RWPE1 (cell line): ENCODE measurements at regions not wholly inside any gene's neighbourhood (a gene's known extent, or its start where the extent isn't known, plus 50 kb on each side); places are given as distances from the start of the nearest gene placed in this dataset.

Experiments
- CTCF ChIA-PET: fragments of 350-600 bp; sonication (Branson Sonifier 250); formaldehyde crosslinking; extraction: SDS; loops from one replicate; lab custom pipeline; 2021; lab: Yijun Ruan, JAX
- POLR2A ChIA-PET: fragments of 400-600 bp; formaldehyde crosslinking; extraction: SDS; loops from one replicate; lab custom pipeline; 2020; ENCODE audit warnings: antibody characterized with exemption; ENCODE audit not compliant: low non-redundant PET; lab: Yijun Ruan, JAX
- DNase-seq: peaks from one replicate; pipeline ENCODE4 v3.0.0; 2012; ENCODE audit warnings: low spot score
- H3K27ac ChIP-seq: fragments of 450-650 bp; 2 replicates; pipeline ENCODE4 v1.5.1; 2017
- CTCF ChIP-seq: fragments of 450-650 bp; conservative IDR thresholded peaks from 2 replicates; pipeline ENCODE4 v1.5.1; 2017; ENCODE audit warnings: low read depth, mild to moderate bottlenecking

- ChIA-PET CTCF (interaction anchor here (0.6 kb wide), 1 partner anchor 285 kb away, joined by 3 read pairs; no protein-coding TSS in a partner anchor), POLR2A (no interaction called here)
- TF ChIP-seq CTCF = no peak
- H3K27ac ChIP-seq = no peak overlapping the region
- no peak for DNase-seq
Observed at GRCh38 chr18:29062921-29063320, 886.0 kb upstream of the CDH2 start.

GRCh38 chr18:29060349-29060748 lies 883.4 kb upstream of the CDH2 start:
- POLR2A ChIA-PET = no interaction called here

GRCh38 chr18:29057703-29058102 lies 880.8 kb upstream of the CDH2 start:
- DNase-seq = no peak
- ChIA-PET CTCF (no interaction called here), POLR2A (no interaction called here)
- TF ChIP-seq CTCF = no peak
- H3K27ac ChIP-seq = no peak overlapping the region

More at GRCh38 chr18:29060349-29060748, 883.4 kb upstream of the CDH2 start:
- no peak for TF ChIP-seq CTCF
- CTCF ChIA-PET = no interaction called here
- no peak overlapping the region for H3K27ac ChIP-seq
- no peak for DNase-seq

- TF ChIP-seq CTCF = no peak
- no peak overlapping the region for H3K27ac ChIP-seq
- CTCF ChIA-PET = no interaction called here
- DNase-seq = no peak
- POLR2A ChIA-PET = no interaction called here
Observed at GRCh38 chr18:29056800-29057199, 879.9 kb upstream of the CDH2 start.

- no peak for DNase-seq
- ChIA-PET CTCF (no interaction called here), POLR2A (no interaction called here)
- no peak for TF ChIP-seq CTCF
- H3K27ac ChIP-seq = no peak overlapping the region
Observed at GRCh38 chr18:29041976-29042375, 865.0 kb upstream of the CDH2 start.

GRCh38 chr18:29034113-29034856 lies 857.4 kb upstream of the CDH2 start:
- no peak for TF ChIP-seq CTCF
- peak; percentile 2 for DNase-seq
- ChIA-PET POLR2A (no interaction called here), CTCF (no interaction called here)
- no peak overlapping the region for H3K27ac ChIP-seq
